ENCODE measurements at regions not wholly inside any gene's neighbourhood (a gene's known extent, or its start where the extent isn't known, plus 50 kb on each side); places are given as distances from the start of the nearest gene placed in this dataset.

DNA sequence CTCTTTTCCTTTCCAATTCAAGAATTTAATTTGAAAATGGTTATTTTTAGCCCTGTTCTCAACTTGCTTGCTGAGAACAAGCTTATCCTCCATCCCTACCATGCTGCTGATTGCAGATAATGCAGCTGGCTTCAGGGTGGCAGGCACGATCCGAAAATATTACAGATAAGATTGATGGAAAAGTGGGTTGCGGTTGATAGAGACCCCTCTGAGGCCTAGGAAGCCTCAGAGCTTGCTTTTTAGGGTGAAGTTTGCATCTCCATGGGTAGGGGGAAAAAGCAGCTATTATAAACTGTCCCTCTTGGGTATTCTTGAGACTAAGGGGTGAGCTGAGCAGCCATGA lies 116.5 kb upstream of the GOT2 start:
- TF ChIP-seq, protein P1, sequence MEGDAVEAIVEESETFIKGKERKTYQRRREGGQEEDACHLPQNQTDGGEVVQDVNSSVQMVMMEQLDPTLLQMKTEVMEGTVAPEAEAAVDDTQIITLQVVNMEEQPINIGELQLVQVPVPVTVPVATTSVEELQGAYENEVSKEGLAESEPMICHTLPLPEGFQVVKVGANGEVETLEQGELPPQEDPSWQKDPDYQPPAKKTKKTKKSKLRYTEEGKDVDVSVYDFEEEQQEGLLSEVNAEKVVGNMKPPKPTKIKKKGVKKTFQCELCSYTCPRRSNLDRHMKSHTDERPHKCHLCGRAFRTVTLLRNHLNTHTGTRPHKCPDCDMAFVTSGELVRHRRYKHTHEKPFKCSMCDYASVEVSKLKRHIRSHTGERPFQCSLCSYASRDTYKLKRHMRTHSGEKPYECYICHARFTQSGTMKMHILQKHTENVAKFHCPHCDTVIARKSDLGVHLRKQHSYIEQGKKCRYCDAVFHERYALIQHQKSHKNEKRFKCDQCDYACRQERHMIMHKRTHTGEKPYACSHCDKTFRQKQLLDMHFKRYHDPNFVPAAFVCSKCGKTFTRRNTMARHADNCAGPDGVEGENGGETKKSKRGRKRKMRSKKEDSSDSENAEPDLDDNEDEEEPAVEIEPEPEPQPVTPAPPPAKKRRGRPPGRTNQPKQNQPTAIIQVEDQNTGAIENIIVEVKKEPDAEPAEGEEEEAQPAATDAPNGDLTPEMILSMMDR (IDR thresholded peaks at IDR 0.05) = no peak
- TF ChIP-seq, protein P2, sequence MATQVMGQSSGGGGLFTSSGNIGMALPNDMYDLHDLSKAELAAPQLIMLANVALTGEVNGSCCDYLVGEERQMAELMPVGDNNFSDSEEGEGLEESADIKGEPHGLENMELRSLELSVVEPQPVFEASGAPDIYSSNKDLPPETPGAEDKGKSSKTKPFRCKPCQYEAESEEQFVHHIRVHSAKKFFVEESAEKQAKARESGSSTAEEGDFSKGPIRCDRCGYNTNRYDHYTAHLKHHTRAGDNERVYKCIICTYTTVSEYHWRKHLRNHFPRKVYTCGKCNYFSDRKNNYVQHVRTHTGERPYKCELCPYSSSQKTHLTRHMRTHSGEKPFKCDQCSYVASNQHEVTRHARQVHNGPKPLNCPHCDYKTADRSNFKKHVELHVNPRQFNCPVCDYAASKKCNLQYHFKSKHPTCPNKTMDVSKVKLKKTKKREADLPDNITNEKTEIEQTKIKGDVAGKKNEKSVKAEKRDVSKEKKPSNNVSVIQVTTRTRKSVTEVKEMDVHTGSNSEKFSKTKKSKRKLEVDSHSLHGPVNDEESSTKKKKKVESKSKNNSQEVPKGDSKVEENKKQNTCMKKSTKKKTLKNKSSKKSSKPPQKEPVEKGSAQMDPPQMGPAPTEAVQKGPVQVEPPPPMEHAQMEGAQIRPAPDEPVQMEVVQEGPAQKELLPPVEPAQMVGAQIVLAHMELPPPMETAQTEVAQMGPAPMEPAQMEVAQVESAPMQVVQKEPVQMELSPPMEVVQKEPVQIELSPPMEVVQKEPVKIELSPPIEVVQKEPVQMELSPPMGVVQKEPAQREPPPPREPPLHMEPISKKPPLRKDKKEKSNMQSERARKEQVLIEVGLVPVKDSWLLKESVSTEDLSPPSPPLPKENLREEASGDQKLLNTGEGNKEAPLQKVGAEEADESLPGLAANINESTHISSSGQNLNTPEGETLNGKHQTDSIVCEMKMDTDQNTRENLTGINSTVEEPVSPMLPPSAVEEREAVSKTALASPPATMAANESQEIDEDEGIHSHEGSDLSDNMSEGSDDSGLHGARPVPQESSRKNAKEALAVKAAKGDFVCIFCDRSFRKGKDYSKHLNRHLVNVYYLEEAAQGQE (IDR thresholded peaks at IDR 0.05; ENCODE audit: insufficient read depth in 1 of 2, low read depth in 2 of 2, low read length in 1 of 2) = no peak
- TF ChIP-seq POLR2AphosphoS5 (IDR thresholded peaks at IDR 0.05; ENCODE audit: low read depth, low read length) = no peak
- TF ChIP-seq TCF7L2 (IDR thresholded peaks at IDR 0.05; ENCODE audit: low read depth, low read length) = no peak

Measured in Panc1 (cell line).